Fibroblast of lung (primary cell): ENCODE measurements at regions not wholly inside any gene's neighbourhood (a gene's known extent, or its start where the extent isn't known, plus 50 kb on each side); places are given as distances from the start of the nearest gene placed in this dataset.

ENCODE experiments used
- CTCF ChIP-seq, 2 donors: IDR thresholded peaks in 1 of 2; conservative IDR thresholded peaks in 1 of 2; 1 replicate in 1 of 2; 2 replicates in 1 of 2; pipeline ENCODE4 v1.5.1; 2011 to 2012; ENCODE audit warnings: low read length in 2 of 2, control low read depth in 1 of 2, inconsistent platforms in 1 of 2, low read depth in 1 of 2, mild to moderate bottlenecking in 1 of 2
- EZH2 ChIP-seq: IDR thresholded peaks from 2 replicates; pipeline ENCODE4 v1.5.1; 2012; ENCODE audit warnings: low read length, control low read depth, mild to moderate bottlenecking; ENCODE audit errors: missing control alignments

DNA sequence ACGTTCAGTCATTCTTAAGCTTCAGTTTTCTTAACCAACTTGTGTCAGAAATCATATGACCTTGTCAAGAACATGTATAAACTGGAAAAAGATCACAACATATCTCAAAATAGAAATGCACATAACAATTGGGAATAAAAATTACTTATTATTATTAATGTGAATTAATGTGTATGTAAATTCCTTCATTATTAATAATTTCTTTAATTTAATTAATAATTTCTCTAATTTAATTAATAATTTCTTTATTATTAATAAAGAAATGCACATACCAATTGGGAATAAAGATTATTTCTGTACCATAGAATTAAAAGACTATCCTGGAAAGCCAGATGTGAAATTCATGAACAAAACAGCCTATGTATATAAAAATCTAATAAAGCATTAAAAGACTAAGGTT, 718.5 kb upstream of the PCDH7 start:
- no peak for TF ChIP-seq EZH2
- no peak for TF ChIP-seq CTCF (conservative IDR thresholded peaks at IDR 0.05 in 1 of 2, IDR thresholded peaks at IDR 0.05 in 1 of 2; ENCODE audit: low read depth in 1 of 2, low read length in 2 of 2)
